Neural progenitor cell (in vitro differentiated cells): ENCODE measurements at regions not wholly inside any gene's neighbourhood (a gene's known extent, or its start where the extent isn't known, plus 50 kb on each side); places are given as distances from the start of the nearest gene placed in this dataset.

Experiments
- DNase-seq: peaks from one replicate; pipeline ENCODE4 v3.0.0-alpha.2; 2016; ENCODE audit warnings: low spot score
- H2AFZ ChIP-seq: fragments of 200-600 bp; sonication (generic); replicated peaks from 2 replicates; pipeline ENCODE4 v1.6.1; 2016; ENCODE audit warnings: antibody characterized with exemption
- H3F3A ChIP-seq: fragments of 200-600 bp; sonication (generic); 2 replicates; pipeline ENCODE4 v1.6.1; 2016; ENCODE audit warnings: antibody characterized with exemption, low read depth
- H3K27ac ChIP-seq: fragments of 200-600 bp; sonication (generic); 2 replicates; pipeline ENCODE4 v1.5.1; 2016; ENCODE audit warnings: mild to moderate bottlenecking
- H3K27me3 ChIP-seq: fragments of 200-600 bp; sonication (generic); 2 replicates; pipeline ENCODE4 v1.6.1; 2016; ENCODE audit warnings: mild to moderate bottlenecking, moderate library complexity
- H3K36me3 ChIP-seq: fragments of 200-600 bp; sonication (generic); 2 replicates; pipeline ENCODE4 v1.5.1; 2016
- H3K4me1 ChIP-seq: fragments of 200-600 bp; sonication (generic); 2 replicates; pipeline ENCODE4 v1.6.1; 2016; ENCODE audit warnings: mixed run types
- H3K4me2 ChIP-seq: fragments of 200-600 bp; sonication (generic); 2 replicates; pipeline ENCODE4 v1.6.1; 2016
- H3K4me3 ChIP-seq: fragments of 200-600 bp; sonication (generic); 2 replicates; pipeline ENCODE4 v1.5.1; 2016
- H3K79me2 ChIP-seq: fragments of 200-600 bp; sonication (generic); 2 replicates; pipeline ENCODE4 v1.6.1; 2016; ENCODE audit warnings: low read depth
- H3K9ac ChIP-seq: fragments of 200-600 bp; sonication (generic); 2 replicates; pipeline ENCODE4 v1.6.1; 2016
- H3K9me3 ChIP-seq: fragments of 200-600 bp; sonication (generic); 2 replicates; pipeline ENCODE4 v1.5.1; 2016; ENCODE audit warnings: low read depth
- H4K20me1 ChIP-seq: fragments of 200-600 bp; sonication (generic); 2 replicates; pipeline ENCODE4 v1.6.1; 2016; ENCODE audit warnings: low read depth
- H3K27ac Mint-ChIP-seq: 3 replicates; pipeline ENCODE4 v1.8.0; 2021; ENCODE audit warnings: mixed read lengths
- H3K27me3 Mint-ChIP-seq: 2 replicates; pipeline ENCODE4 v1.8.0; 2022; ENCODE audit warnings: low read depth, mild to moderate bottlenecking, inconsistent platforms, moderate library complexity, mixed read lengths; ENCODE audit not compliant: insufficient read depth
- H3K36me3 Mint-ChIP-seq: 3 replicates; pipeline ENCODE4 v1.8.0; 2021; ENCODE audit warnings: mixed read lengths
- H3K4me1 Mint-ChIP-seq: 3 replicates; pipeline ENCODE4 v1.8.0; 2021; ENCODE audit warnings: mixed read lengths
- H3K4me3 Mint-ChIP-seq: 3 replicates; pipeline ENCODE4 v1.8.0; 2021; ENCODE audit warnings: mild to moderate bottlenecking, moderate library complexity, mixed read lengths
- H3K9me3 Mint-ChIP-seq: 3 replicates; pipeline ENCODE4 v1.8.0; 2020; ENCODE audit warnings: mixed read lengths
- CTCF ChIP-seq: fragments of 200-600 bp; sonication (generic); IDR thresholded peaks from 2 replicates; pipeline ENCODE4 v1.5.1; 2017; ENCODE audit warnings: antibody characterized with exemption, mild to moderate bottlenecking
- EZH2 ChIP-seq: fragments of 200-600 bp; sonication (generic); IDR thresholded peaks from 2 replicates; pipeline ENCODE4 v1.6.1; 2017; ENCODE audit warnings: antibody characterized with exemption, mild to moderate bottlenecking, moderate library complexity
- EZH2phosphoT487 ChIP-seq: fragments of 200-600 bp; sonication (generic); IDR thresholded peaks from 2 replicates; pipeline ENCODE4 v1.6.1; 2017; ENCODE audit warnings: antibody characterized with exemption

- Mint-ChIP-seq H3K4me3 (no peak overlapping the region), H3K27ac (no peak overlapping the region), H3K36me3 (no peaks in the 10 kb centered on the region), H3K9me3 (peaks cover 3% of the 10 kb centered on the region), H3K27me3 (no peaks in the 10 kb centered on the region), H3K4me1 (peaks cover 4% of the 10 kb centered on the region)
- no peaks in the 10 kb centered on the region for H3K36me3 ChIP-seq
- peaks cover 4% of the 10 kb centered on the region for H3K4me1 ChIP-seq
- no peak overlapping the region for H3K4me2 ChIP-seq
- no peak overlapping the region for H3K9ac ChIP-seq
- no peaks in the 10 kb centered on the region for H3K9me3 ChIP-seq
- no peak for DNase-seq
- no peak overlapping the region for H2AFZ ChIP-seq
- TF ChIP-seq EZH2phosphoT487 (no peak), EZH2 (no peak), CTCF (no peak)
- no peaks in the 10 kb centered on the region for H3F3A ChIP-seq
- H3K27me3 ChIP-seq = no peaks in the 10 kb centered on the region
- no peak overlapping the region for H3K27ac ChIP-seq
- H4K20me1 ChIP-seq = no peaks in the 10 kb centered on the region
- H3K79me2 ChIP-seq = no peaks in the 10 kb centered on the region
- no peak overlapping the region for H3K4me3 ChIP-seq
Measured at GRCh38 chr21:41011098-41011731, 156.7 kb upstream of the BACE2 start.

DNA sequence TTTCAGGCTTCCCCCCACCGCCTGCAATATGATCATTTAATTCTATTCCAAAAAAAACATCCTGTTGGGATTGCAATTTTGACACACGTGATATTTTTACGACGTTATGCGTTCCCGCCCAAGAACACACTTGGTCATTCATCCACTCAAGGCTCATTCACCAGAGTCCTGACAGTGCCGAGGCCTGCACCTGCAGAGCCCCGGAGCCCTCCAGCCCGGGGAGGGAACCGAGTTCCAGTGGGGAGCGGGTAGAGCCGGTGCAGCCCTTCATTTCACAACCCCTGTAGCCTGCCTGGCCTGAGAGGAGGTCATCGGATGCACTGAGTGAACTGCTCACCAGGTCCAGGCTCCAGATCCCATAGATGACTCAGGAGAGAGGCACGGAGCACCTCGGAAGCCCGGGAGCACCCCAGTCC, 156.0 kb upstream of the BACE2 start:
- H3K79me2 ChIP-seq = no peaks in the 10 kb centered on the region
- no peak overlapping the region for H3K27ac ChIP-seq
- Mint-ChIP-seq H3K9me3 (peaks cover 3% of the 10 kb centered on the region), H3K4me3 (no peak overlapping the region), H3K4me1 (peaks cover 6% of the 10 kb centered on the region), H3K27ac (no peak overlapping the region), H3K27me3 (no peaks in the 10 kb centered on the region), H3K36me3 (no peaks in the 10 kb centered on the region)
- H2AFZ ChIP-seq = no peak overlapping the region
- H3F3A ChIP-seq = peaks cover 5% of the 10 kb centered on the region
- H3K36me3 ChIP-seq = no peaks in the 10 kb centered on the region
- peaks cover 11% of the 10 kb centered on the region for H3K4me1 ChIP-seq
- no peaks in the 10 kb centered on the region for H4K20me1 ChIP-seq
- H3K9ac ChIP-seq = no peak overlapping the region
- TF ChIP-seq EZH2phosphoT487 (no peak), EZH2 (no peak), CTCF (no peak)
- H3K9me3 ChIP-seq = no peaks in the 10 kb centered on the region
- H3K27me3 ChIP-seq = no peaks in the 10 kb centered on the region
- H3K4me3 ChIP-seq = no peak overlapping the region
- DNase-seq = no peak
- H3K4me2 ChIP-seq = no peak overlapping the region

GRCh38 chr21:41012425-41012824, 155.5 kb upstream of the BACE2 start:
- Mint-ChIP-seq H3K9me3 (peaks cover 3% of the 10 kb centered on the region), H3K4me3 (no peak overlapping the region), H3K36me3 (no peaks in the 10 kb centered on the region), H3K27ac (no peak overlapping the region), H3K27me3 (no peaks in the 10 kb centered on the region), H3K4me1 (peaks cover 7% of the 10 kb centered on the region)
- no peaks in the 10 kb centered on the region for H3K79me2 ChIP-seq
- H3K9me3 ChIP-seq = no peaks in the 10 kb centered on the region
- TF ChIP-seq CTCF (no peak), EZH2 (no peak), EZH2phosphoT487 (no peak)
- H3F3A ChIP-seq = peaks cover 5% of the 10 kb centered on the region
- no peak for DNase-seq
- H3K4me1 ChIP-seq = peaks cover 12% of the 10 kb centered on the region
- no peak overlapping the region for H3K27ac ChIP-seq
- no peaks in the 10 kb centered on the region for H3K27me3 ChIP-seq
- no peak overlapping the region for H3K9ac ChIP-seq
- H3K4me3 ChIP-seq = no peak overlapping the region
- H2AFZ ChIP-seq = no peak overlapping the region
- no peaks in the 10 kb centered on the region for H4K20me1 ChIP-seq
- no peak overlapping the region for H3K4me2 ChIP-seq
- no peaks in the 10 kb centered on the region for H3K36me3 ChIP-seq
